NCI-H82 treated with DMSO at 0.1 percent for 48 hours (cell line): ENCODE measurements at regions not wholly inside any gene's neighbourhood (a gene's known extent, or its start where the extent isn't known, plus 50 kb on each side); places are given as distances from the start of the nearest gene placed in this dataset.
"Not testable (repeated sequence)": the region's sequence is repeated elsewhere in the genome, so short reads cannot be mapped to it uniquely, and the experiment has no call there.

Experiments
- DNase-seq: peaks from one replicate; lab custom pipeline; 2025; ENCODE audit not compliant: unreplicated experiment; lab: John Stamatoyannopoulos, UW

- not testable (repeated sequence) for DNase-seq
These were observed 673.1 kb upstream of the DEFB115 start for GRCh38 chr20:30584403-30584802.

DNA sequence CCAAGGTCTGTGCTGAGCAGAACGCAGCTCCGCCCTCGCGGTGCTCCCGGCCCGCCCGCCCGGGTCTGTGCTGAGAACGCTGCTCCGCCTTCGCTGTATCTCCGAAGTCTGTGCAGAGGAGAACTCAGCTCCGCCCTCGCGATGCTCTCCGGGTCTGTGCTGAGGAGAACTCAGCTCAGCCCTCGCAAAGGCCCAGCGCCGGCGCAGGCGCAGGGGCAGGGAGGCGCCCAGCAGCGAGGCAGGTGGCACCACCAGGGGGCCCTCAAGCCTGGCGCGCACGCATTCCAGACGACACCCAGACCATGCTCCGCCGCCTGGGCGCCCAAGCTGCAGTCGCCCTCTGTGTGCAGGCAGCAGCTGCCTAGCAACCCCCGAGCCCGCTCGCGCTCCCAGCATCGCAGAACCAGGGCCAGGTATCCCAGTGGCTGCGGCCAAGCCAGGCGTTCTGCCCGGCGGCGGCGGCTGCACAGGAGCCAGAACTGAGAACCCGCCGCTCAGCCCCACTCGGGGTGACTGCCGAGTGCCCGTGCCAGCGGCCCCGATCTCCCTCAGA lies 672.1 kb upstream of the DEFB115 start:
- peak; percentile 42 for DNase-seq

DNA sequence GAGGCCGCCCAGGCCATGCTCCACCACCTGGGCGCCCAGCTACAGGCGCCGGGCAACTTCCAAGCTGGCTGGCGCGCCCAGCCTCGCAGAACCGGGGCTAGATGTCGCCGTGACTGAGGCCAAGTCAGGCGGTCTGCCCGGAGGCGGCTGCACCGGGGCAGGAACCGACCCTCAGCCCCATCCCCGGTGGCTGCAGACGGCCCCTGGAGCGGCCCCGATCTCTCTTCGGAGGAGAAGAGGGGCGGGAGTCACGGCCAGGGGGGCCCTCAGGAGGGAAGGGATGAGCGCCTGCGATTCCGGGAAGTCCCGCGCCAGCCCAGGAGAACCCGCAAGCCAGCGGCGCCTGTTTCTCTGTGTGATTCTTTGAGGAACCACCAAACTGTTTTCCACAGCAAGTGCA lies 671.3 kb upstream of the DEFB115 start:
- not testable (repeated sequence) for DNase-seq

GRCh38 chr20:30593572-30593971 lies 663.9 kb upstream of the DEFB115 start:
- no peak for DNase-seq

GRCh38 chr20:30594112-30594511 lies 663.4 kb upstream of the DEFB115 start:
- no peak for DNase-seq

GRCh38 chr20:30595698-30596097 lies 661.8 kb upstream of the DEFB115 start:
- no peak for DNase-seq

DNA sequence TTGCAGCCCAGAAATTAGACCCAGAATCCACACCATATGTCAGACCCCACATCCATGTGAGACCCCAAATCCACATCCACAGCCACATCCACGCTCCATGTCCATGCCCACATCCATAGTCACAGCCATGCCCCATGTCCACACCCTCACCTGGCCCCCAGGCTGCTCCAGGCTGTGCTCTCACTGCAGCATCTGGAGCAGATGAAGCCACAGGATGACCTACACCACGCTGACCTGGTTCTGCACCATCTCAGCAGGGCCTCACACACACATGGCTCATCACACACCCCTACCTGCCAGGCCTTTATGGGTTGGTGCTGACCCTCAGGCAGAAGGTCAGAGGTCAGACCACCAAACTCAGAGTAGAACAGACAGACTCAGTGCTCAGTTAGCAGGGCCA lies 660.0 kb upstream of the DEFB115 start:
- not testable (repeated sequence) for DNase-seq

GRCh38 chr20:30598460-30599230 lies 658.8 kb upstream of the DEFB115 start:
- no peak for DNase-seq

- DNase-seq, result no peak
These were observed 657.5 kb upstream of the DEFB115 start for GRCh38 chr20:30599990-30600389.

- DNase-seq, result no peak
These were observed 655.5 kb upstream of the DEFB115 start for GRCh38 chr20:30601974-30602373.

DNA sequence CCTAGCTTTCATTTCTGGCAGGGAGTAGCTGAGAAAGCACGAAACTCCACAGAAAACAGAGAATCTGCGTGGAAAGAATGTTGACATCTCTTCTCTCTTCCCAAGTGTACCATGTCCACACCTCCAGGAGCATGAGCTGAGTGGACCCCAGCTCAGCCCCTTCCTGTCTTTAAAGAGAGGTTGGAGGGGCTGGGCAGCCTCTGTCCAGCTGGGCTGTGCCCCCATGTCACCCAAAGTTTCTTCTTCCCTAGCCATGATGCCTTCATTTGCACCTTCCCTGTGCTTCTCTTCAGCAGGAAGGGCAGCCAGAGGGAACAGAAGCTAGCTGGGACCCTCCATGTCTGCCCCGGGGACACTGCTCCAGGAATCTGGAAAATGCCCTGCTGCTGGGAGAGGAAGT lies 655.0 kb upstream of the DEFB115 start:
- DNase-seq, result no peak

DNA sequence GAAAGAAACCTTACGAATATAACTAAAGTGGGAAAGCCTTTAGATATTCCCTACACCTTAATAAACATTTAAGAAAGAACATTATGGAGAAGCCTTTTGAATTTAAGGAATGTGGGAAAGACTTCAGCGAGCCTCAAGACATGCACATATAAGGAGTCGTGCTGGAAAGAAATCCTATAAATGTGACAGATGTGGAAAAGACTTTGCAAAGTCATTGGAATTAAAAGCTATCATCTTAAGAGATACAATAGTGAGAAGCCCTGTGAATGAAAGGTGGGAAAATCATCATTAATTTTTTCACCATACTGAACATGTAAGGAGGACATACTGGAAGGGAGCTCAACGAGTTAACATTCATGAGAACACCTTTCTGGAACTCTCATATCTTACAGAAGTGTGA lies 650.5 kb upstream of the DEFB115 start:
- no peak for DNase-seq

DNA sequence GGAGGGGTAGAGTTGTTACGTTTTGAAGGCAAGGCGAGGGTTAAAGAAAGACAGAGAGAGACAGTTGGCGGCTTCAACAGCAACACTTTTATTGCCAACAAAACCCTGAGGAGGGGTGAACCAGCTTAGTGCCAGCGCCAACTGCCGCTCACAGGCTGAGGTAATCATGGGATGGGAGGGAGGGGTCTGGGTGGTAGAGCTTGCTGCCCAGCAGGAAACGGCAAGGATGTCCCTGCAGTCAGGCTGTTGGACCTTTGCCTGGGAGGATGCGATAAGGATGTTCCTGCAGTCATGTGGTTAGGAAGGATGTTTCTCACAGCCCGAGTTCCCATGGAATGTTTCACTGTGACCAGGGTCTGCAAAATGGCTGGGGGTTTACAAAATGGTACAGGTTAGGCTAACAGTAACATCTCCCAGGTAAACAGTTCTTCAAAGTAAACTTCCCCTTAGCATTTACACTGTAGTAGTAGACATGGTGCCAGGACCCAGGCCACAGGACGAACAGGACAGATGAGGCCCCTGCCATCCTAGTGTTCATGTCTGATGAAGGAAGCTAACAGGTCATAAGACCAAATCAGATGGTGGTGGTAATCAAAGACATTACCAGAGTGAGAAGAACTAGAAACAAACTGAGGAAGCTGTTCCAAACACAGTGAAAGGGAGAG lies 647.3 kb upstream of the DEFB115 start:
- DNase-seq, result no peak

GRCh38 chr20:30610751-30611150 lies 646.7 kb upstream of the DEFB115 start:
- no peak for DNase-seq

- no peak for DNase-seq
These were observed 646.1 kb upstream of the DEFB115 start for GRCh38 chr20:30611239-30611984.

DNA sequence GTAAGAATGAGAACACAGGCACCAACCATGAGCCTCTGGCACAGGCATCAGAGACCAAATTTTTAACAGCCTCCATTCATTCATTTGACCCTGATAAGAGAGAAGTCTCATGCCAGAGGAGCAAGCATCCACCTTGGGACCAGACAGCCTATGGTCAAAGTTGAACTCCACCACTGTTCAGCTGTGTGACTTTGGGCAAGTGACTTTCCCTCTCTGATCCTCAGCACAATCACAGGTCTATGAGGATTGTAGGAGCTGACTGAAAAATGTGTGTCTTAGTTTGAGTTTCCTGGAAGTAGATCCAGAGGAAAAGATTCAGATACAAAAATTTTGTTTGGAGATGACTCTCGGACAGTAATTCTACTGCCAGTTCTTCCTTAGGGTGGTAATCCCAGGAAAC lies 645.1 kb upstream of the DEFB115 start:
- DNase-seq, result no peak

GRCh38 chr20:30621346-30621745 lies 636.1 kb upstream of the DEFB115 start:
- DNase-seq, result not testable (repeated sequence)

- DNase-seq, result not testable (repeated sequence)
These were observed 633.2 kb upstream of the DEFB115 start for GRCh38 chr20:30624310-30624709.

DNA sequence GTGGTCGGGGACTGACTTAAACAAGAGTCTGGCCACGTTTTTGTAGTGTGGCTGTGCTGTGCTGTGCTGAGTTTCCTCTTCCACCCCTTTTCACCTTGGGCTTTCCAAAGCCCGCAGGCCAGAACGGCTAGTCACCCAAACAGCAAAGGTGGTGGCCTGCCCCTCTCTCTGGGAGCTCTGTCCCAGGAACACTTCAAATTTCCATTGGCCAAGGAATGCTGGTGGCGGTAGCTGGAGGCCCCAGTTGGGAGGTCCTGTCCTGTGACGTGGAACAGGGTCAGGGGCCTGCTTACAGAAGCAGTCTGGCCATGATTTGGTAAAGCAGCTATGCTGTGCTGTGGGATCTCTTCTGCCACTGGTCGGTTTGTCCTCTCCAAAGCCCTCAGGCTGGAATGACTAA lies 628.1 kb upstream of the DEFB115 start:
- DNase-seq, result not testable (repeated sequence)

GRCh38 chr20:30630761-30631160 lies 626.7 kb upstream of the DEFB115 start:
- no peak for DNase-seq

GRCh38 chr20:30631261-30631789 lies 626.1 kb upstream of the DEFB115 start:
- not testable (repeated sequence) for DNase-seq
